SK-N-SH (cell line): ENCODE measurements at regions not wholly inside any gene's neighbourhood (a gene's known extent, or its start where the extent isn't known, plus 50 kb on each side); places are given as distances from the start of the nearest gene placed in this dataset.

Experiments used
- CTCF ChIP-seq: fragments of 200-600 bp; sonication (generic); IDR thresholded peaks from 2 replicates; pipeline ENCODE4 v1.6.1; 2017; ENCODE audit warnings: antibody characterized with exemption, mild to moderate bottlenecking, moderate library complexity
- FOXM1 ChIP-seq: IDR thresholded peaks from 2 replicates; pipeline ENCODE4 v1.4.0; 2012; ENCODE audit warnings: low read depth, mild to moderate bottlenecking
- PBX3 ChIP-seq: IDR thresholded peaks from 2 replicates; pipeline ENCODE4; 2012
- RAD21 ChIP-seq: IDR thresholded peaks from 2 replicates; pipeline ENCODE4 v1.6.1; 2012; ENCODE audit warnings: mild to moderate bottlenecking, low read length
- RFX5 ChIP-seq: IDR thresholded peaks from 2 replicates; pipeline ENCODE4 v1.6.1; 2012; ENCODE audit warnings: mild to moderate bottlenecking, improper control_type of control experiment, low read length
- TAF1 ChIP-seq: IDR thresholded peaks from 2 replicates; pipeline ENCODE4 v1.6.1; 2012; ENCODE audit warnings: low read depth, mild to moderate bottlenecking, low read length, moderate library complexity, borderline replicate concordance
- YY1 ChIP-seq: IDR thresholded peaks from 2 replicates; pipeline ENCODE4 v1.4.0; 2012; ENCODE audit warnings: low read depth, mild to moderate bottlenecking

GRCh38 chr18:55102501-55102900 is 143.2 kb upstream of the CCDC68 start:
- TF ChIP-seq TAF1 (no peak), YY1 (no peak), RAD21 (no peak), CTCF (no peak), RFX5 (no peak), PBX3 (no peak), FOXM1 (no peak)
